HepG2 (cell line): ENCODE measurements at regions not wholly inside any gene's neighbourhood (a gene's known extent, or its start where the extent isn't known, plus 50 kb on each side); places are given as distances from the start of the nearest gene placed in this dataset.

ENCODE experiments used
- ATAC-seq: fragments of 200-7000 bp; cut with Tn5 transposase; 3 replicates; pipeline ENCODE4 v1.9.1; 2020; ENCODE audit warnings: mild to moderate bottlenecking, moderate library complexity
- BruUV-seq: library from RNA; stranded (reverse); fragments of 400-500 nt; replicated peaks from 2 replicates; lab custom pipeline; 2021; lab: Mats Ljungman, UMichigan
- CTCF ChIA-PET: fragments of 300-600 bp; formaldehyde crosslinking; extraction: SDS; loops from one replicate; lab custom pipeline; 2021; ENCODE audit warnings: low total read pairs, inconsistent platforms, low intra/inter-chr PET ratio; lab: Yijun Ruan, JAX
- POLR2A ChIA-PET: fragments of 350-600 bp; sonication (Branson Sonifier 250); formaldehyde crosslinking; loops from one replicate; lab custom pipeline; 2020; ENCODE audit warnings: antibody characterized with exemption, inconsistent platforms; lab: Yijun Ruan, JAX
- DNase-seq: peaks from one replicate; pipeline ENCODE4 v3.0.0-alpha.2; 2015; ENCODE audit warnings: low spot score
- FAIRE-seq: peaks from 3 replicates; lab custom pipeline; 2011; peaks lifted over from hg19 to GRCh38; lab: Jason Lieb, UNC
- H2AFZ ChIP-seq: one replicate; pipeline ENCODE4 v1.6.1; 2011; ENCODE audit warnings: low read length, inconsistent platforms
- H3K27ac ChIP-seq: fragments of 300-600 bp; 3 replicates; pipeline ENCODE4 v1.8.0; 2011; ENCODE audit warnings: mixed run types, mild to moderate bottlenecking, mixed read lengths, low read length, inconsistent platforms; ENCODE audit not compliant: insufficient read depth; ENCODE audit errors: extremely low read length
- H3K27me3 ChIP-seq, 2 experiments: fragments of 200-600 bp in 1 of 2; 2 replicates in 1 of 2; 3 replicates in 1 of 2; pipeline versions ENCODE4 v1.6.0 to v1.8.0; 2011; ENCODE audit warnings: low read length in 2 of 2, mild to moderate bottlenecking in 2 of 2, moderate library complexity in 2 of 2, inconsistent platforms in 1 of 2; ENCODE audit not compliant: insufficient read depth in 2 of 2, control insufficient read depth in 1 of 2
- H3K36me3 ChIP-seq, 2 experiments: fragments of 200-600 bp in 1 of 2; replicated peaks in 1 of 2; 2 replicates in 1 of 2; 3 replicates in 1 of 2; pipeline versions ENCODE4 v1.5.1 to v1.8.0; 2011; ENCODE audit warnings: low read length in 2 of 2, inconsistent platforms in 1 of 2; ENCODE audit not compliant: insufficient read depth in 2 of 2, control insufficient read depth in 1 of 2
- H3K4me1 ChIP-seq: 2 replicates; pipeline ENCODE4 v1.5.1; 2012; ENCODE audit warnings: low read length, inconsistent platforms; ENCODE audit not compliant: insufficient read depth
- H3K4me2 ChIP-seq: 2 replicates; pipeline ENCODE4 v1.6.0; 2011; ENCODE audit warnings: low read depth, low read length, inconsistent platforms
- H3K4me3 ChIP-seq, 3 experiments: fragments of 200-600 bp in 1 of 3; sonication (generic), shearing (Covaris generic) in 1 of 3; replicated peaks in 1 of 3; 2 replicates each; pipeline ENCODE4 v1.5.1; 2011 to 2016; ENCODE audit warnings: low read length in 3 of 3, inconsistent platforms in 2 of 3, low read depth in 2 of 3, mild to moderate bottlenecking in 2 of 3, control low read depth in 1 of 3, mixed read lengths in 1 of 3; ENCODE audit not compliant: insufficient read depth in 1 of 3
- H3K79me2 ChIP-seq: one replicate; pipeline ENCODE4 v1.6.1; 2011; ENCODE audit warnings: low read length, inconsistent platforms; ENCODE audit not compliant: insufficient read depth
- H3K9ac ChIP-seq: 2 replicates; pipeline ENCODE4 v1.6.0; 2011; ENCODE audit warnings: mild to moderate bottlenecking, low read depth, low read length, inconsistent platforms; ENCODE audit not compliant: insufficient read depth
- H3K9me3 ChIP-seq: 2 replicates; pipeline ENCODE4 v1.5.1; 2012; ENCODE audit warnings: mild to moderate bottlenecking, low read length
- H4K20me1 ChIP-seq: 2 replicates; pipeline ENCODE4 v1.6.0; 2011; ENCODE audit warnings: inconsistent platforms, mild to moderate bottlenecking, low read length, moderate library complexity; ENCODE audit not compliant: insufficient read depth
- AHR ChIP-seq: IDR thresholded peaks from 2 replicates; pipeline ENCODE4 v1.6.1; 2018; ENCODE audit warnings: missing genetic modification reagents, missing compliant biosample characterization
- IKZF4 ChIP-seq: sonication (generic); formaldehyde crosslinking; IDR thresholded peaks from 2 replicates; pipeline ENCODE4 v1.5.1; 2020; ENCODE audit warnings: borderline replicate concordance, mild to moderate bottlenecking, low read depth, missing genetic modification reagents; ENCODE audit errors: not compliant biosample characterization
- IRF9 ChIP-seq: sonication (generic); formaldehyde crosslinking; IDR thresholded peaks from 2 replicates; pipeline ENCODE4 v1.8.0; 2022; ENCODE audit warnings: missing genetic modification reagents, mild to moderate bottlenecking, borderline replicate concordance
- PHF21A ChIP-seq: sonication (generic); formaldehyde crosslinking; IDR thresholded peaks from 2 replicates; pipeline ENCODE4 v1.5.0; 2020; ENCODE audit warnings: mild to moderate bottlenecking, missing genetic modification reagents
- ZNF143 ChIP-seq: sonication (generic); formaldehyde crosslinking; IDR thresholded peaks from 2 replicates; pipeline ENCODE4 v1.4.0; 2020; ENCODE audit warnings: missing genetic modification reagents
- ZNF235 ChIP-seq: sonication (generic); formaldehyde crosslinking; IDR thresholded peaks from 2 replicates; pipeline ENCODE4 v1.8.1; 2023; ENCODE audit warnings: mild to moderate bottlenecking, missing genetic modification reagents, borderline replicate concordance
- ZNF678 ChIP-seq: sonication (generic); formaldehyde crosslinking; IDR thresholded peaks from 2 replicates; pipeline ENCODE4 v1.4.0; 2020; ENCODE audit warnings: mild to moderate bottlenecking, missing genetic modification reagents
- in situ Hi-C: cut with HindIII; loops from 2 replicates; pipeline ENCODE4 v1.10.0; 2017; ENCODE audit warnings: low pct_unique_long_range_greater_than_20kb; ENCODE audit not compliant: extremely low pct_ligation_motif_present
- intact Hi-C: fragments of 100-400 bp; cut with micrococcal nuclease; formaldehyde crosslinking; loops from one replicate; pipeline ENCODE4 v1.10.0; 2022; ENCODE audit not compliant: unreplicated experiment
- TF ChIP-seq, protein P1 (sequence below): sonication (generic); formaldehyde crosslinking; IDR thresholded peaks from 2 replicates; pipeline ENCODE4 v1.5.1; 2020; ENCODE audit warnings: missing genetic modification reagents, mild to moderate bottlenecking, borderline replicate concordance
- TF ChIP-seq, protein P2 (sequence below): sonication (generic); formaldehyde crosslinking; IDR thresholded peaks from 2 replicates; pipeline ENCODE4 v1.5.0; 2020; ENCODE audit warnings: mild to moderate bottlenecking, missing genetic modification reagents, moderate library complexity
- TF ChIP-seq, protein P3 (sequence below): sonication (generic); formaldehyde crosslinking; IDR thresholded peaks from 2 replicates; pipeline ENCODE4 v1.5.1; 2020; ENCODE audit warnings: mild to moderate bottlenecking, missing genetic modification reagents

GRCh38 chr5:14971873-14972272 is 100.3 kb upstream of the ANKH start (continued):
- TF ChIP-seq ZNF678 (CRISPR knock-in tag) (no peak), AHR (CRISPR knock-in tag) (no peak), ZNF143 (CRISPR knock-in tag) (peak; percentile 58; the same call in 1 of the 2 replicates)
- TF ChIP-seq, protein P1, sequence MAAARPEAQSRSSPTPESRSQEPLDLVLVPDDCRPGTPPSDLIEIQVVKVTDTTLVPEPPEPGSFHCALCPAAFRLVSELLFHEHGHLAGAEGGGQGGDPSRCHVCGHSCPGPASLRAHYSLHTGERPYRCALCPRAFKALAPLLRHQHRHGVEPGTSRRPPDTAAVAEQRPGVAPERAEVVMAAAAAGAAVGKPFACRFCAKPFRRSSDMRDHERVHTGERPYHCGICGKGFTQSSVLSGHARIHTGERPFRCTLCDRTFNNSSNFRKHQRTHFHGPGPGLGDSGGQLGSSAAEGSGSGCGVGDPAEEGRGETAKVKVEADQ (CRISPR knock-in tag) = no peak
- TF ChIP-seq, protein P2, sequence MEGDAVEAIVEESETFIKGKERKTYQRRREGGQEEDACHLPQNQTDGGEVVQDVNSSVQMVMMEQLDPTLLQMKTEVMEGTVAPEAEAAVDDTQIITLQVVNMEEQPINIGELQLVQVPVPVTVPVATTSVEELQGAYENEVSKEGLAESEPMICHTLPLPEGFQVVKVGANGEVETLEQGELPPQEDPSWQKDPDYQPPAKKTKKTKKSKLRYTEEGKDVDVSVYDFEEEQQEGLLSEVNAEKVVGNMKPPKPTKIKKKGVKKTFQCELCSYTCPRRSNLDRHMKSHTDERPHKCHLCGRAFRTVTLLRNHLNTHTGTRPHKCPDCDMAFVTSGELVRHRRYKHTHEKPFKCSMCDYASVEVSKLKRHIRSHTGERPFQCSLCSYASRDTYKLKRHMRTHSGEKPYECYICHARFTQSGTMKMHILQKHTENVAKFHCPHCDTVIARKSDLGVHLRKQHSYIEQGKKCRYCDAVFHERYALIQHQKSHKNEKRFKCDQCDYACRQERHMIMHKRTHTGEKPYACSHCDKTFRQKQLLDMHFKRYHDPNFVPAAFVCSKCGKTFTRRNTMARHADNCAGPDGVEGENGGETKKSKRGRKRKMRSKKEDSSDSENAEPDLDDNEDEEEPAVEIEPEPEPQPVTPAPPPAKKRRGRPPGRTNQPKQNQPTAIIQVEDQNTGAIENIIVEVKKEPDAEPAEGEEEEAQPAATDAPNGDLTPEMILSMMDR (CRISPR knock-in tag) = no peak

DNA sequence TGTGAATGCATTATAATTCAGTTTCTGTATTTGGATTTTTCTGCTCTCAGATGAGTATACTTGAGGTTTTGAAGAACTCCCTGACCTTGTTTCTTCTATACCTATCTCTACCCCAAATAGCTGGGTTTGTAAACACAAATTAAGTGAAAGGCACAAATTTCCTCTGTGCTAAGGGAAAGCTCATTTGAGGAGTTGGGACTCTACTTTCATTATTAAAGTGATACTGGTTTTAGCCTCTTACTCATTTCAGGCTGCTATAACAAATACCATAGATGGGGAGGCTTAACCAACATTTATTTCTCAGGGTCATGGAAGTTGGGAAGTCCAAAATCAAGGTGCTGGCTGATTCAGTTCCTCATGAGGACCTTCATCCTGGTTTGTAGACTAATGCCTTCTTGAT is 97.2 kb upstream of the ANKH start:
- no peak for FAIRE-seq
- Histone ChIP-seq H3K27me3 (no peaks in the 10 kb centered on the region), H3K4me1 (peaks cover 26% of the 10 kb centered on the region), H3K4me3 (no peak overlapping the region), H3K9ac (no peak overlapping the region), H4K20me1 (no peaks in the 10 kb centered on the region), H3K27ac (no peak overlapping the region), H3K79me2 (no peaks in the 10 kb centered on the region), H2AFZ (no peak overlapping the region), H3K9me3 (no peaks in the 10 kb centered on the region), H3K4me2 (no peak overlapping the region), H3K36me3 (no peaks in the 10 kb centered on the region)
- no peak for DNase-seq
- in situ Hi-C loops (no loop called here), intact Hi-C loops (no loop called here)
- ChIA-PET POLR2A (no interaction called here), CTCF (no interaction called here)
- no TSS peak for BruUV-seq
- no peak for ATAC-seq
- no peak for TF ChIP-seq ZNF235 (CRISPR knock-in tag)
- no peak for TF ChIP-seq IRF9 (CRISPR knock-in tag)
- TF ChIP-seq PHF21A (CRISPR knock-in tag) = no peak
- TF ChIP-seq, protein P3, sequence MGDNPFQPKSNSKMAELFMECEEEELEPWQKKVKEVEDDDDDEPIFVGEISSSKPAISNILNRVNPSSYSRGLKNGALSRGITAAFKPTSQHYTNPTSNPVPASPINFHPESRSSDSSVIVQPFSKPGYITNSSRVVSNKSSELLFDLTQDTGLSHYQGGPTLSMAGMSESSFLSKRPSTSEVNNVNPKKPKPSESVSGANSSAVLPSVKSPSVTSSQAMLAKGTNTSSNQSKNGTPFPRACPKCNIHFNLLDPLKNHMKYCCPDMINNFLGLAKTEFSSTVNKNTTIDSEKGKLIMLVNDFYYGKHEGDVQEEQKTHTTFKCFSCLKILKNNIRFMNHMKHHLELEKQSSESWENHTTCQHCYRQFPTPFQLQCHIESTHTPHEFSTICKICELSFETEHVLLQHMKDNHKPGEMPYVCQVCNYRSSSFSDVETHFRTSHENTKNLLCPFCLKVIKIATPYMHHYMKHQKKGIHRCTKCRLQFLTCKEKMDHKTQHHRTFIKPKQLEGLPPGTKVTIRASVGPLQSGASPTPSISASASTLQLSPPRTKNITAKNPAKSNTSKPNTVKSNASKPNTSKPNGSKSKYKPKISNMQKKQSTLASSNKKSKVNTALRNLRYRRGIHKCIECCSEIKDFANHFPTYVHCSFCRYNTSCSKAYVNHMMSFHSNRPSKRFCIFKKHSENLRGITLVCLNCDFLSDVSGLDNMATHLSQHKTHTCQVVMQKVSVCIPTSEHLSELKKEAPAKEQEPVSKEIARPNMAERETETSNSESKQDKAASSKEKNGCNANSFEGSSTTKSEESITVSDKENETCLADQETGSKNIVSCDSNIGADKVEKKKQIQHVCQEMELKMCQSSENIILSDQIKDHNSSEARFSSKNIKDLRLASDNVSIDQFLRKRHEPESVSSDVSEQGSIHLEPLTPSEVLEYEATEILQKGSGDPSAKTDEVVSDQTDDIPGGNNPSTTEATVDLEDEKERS (CRISPR knock-in tag) = no peak
- no peak for TF ChIP-seq IKZF4 (CRISPR knock-in tag)
